K562 (cell line): ENCODE measurements at regions not wholly inside any gene's neighbourhood (a gene's known extent, or its start where the extent isn't known, plus 50 kb on each side); places are given as distances from the start of the nearest gene placed in this dataset.

Source experiments
- ATAC-seq: fragments of 200-7000 bp; cut with Tn5 transposase; 3 replicates; pipeline ENCODE4 v1.9.1; 2020; ENCODE audit warnings: moderate library complexity
- BruUV-seq: library from RNA; stranded (reverse); fragments of 400-500 nt; replicated peaks from 2 replicates; lab custom pipeline; 2021; lab: Mats Ljungman, UMichigan
- CTCF ChIA-PET: fragments of 300-600 bp; formaldehyde crosslinking; extraction: SDS; loops from one replicate; lab custom pipeline; 2021; ENCODE audit warnings: low intra/inter-chr PET ratio; lab: Yijun Ruan, JAX
- POLR2A ChIA-PET: fragments of 300-600, 350-650 bp; sonication (Branson Sonifier 250); formaldehyde crosslinking; extraction: SDS; loops from one replicate; lab custom pipeline; 2021; ENCODE audit warnings: antibody characterized with exemption, inconsistent platforms; lab: Yijun Ruan, JAX
- DNase-seq, 4 experiments: peaks; one replicate each; pipeline versions ENCODE4 v3.0.0 to v3.0.0-alpha.2; 2011 to 2018; ENCODE audit warnings: low spot score in 3 of 4, mixed read lengths in 3 of 4; ENCODE audit errors: extremely low read depth in 1 of 4
- FAIRE-seq: peaks from 2 replicates; lab custom pipeline; 2011; peaks lifted over from hg19 to GRCh38; lab: Jason Lieb, UNC
- H2AFZ ChIP-seq: 2 replicates; pipeline ENCODE4 v1.6.0; 2011; ENCODE audit warnings: low read depth, low read length, control low read depth, inconsistent platforms
- H3K27ac ChIP-seq: fragments of 200-600 bp; 3 replicates; pipeline ENCODE4 v1.8.0; 2011; ENCODE audit warnings: low read depth, mild to moderate bottlenecking, control low read depth, inconsistent platforms, low read length, moderate library complexity, mixed read lengths; ENCODE audit errors: extremely low read depth
- H3K27me3 ChIP-seq, 2 experiments: fragments of 300-600 bp in 1 of 2; 2 replicates in 1 of 2; 3 replicates in 1 of 2; pipeline versions ENCODE4 v1.6.0 to v1.8.0; 2011; ENCODE audit warnings: inconsistent platforms in 2 of 2, low read length in 2 of 2, mild to moderate bottlenecking in 1 of 2, mixed read lengths in 1 of 2, moderate library complexity in 1 of 2; ENCODE audit not compliant: control insufficient read depth in 2 of 2, insufficient read depth in 2 of 2
- H3K36me3 ChIP-seq: fragments of 300-600 bp; 3 replicates; pipeline ENCODE4 v1.8.0; 2011; ENCODE audit warnings: mild to moderate bottlenecking, low read length, inconsistent platforms; ENCODE audit not compliant: control insufficient read depth, insufficient read depth
- H3K4me1 ChIP-seq, 2 experiments: fragments of 200-600 bp in 1 of 2; replicated peaks in 1 of 2; 2 replicates in 1 of 2; 3 replicates in 1 of 2; pipeline versions ENCODE4 v1.5.1 to v1.8.0; 2011; ENCODE audit warnings: inconsistent platforms in 2 of 2, low read length in 2 of 2, mild to moderate bottlenecking in 1 of 2, mixed read lengths in 1 of 2, moderate library complexity in 1 of 2; ENCODE audit not compliant: control insufficient read depth in 2 of 2, insufficient read depth in 2 of 2
- H3K4me2 ChIP-seq: 2 replicates; pipeline ENCODE4 v1.6.1; 2011; ENCODE audit warnings: low read length, control low read depth, inconsistent platforms, mixed read lengths; ENCODE audit not compliant: insufficient read depth
- H3K4me3 ChIP-seq: fragments of 200-600 bp; sonication (generic), shearing (Covaris generic); 2 replicates; pipeline ENCODE4 v1.5.1; 2016; ENCODE audit warnings: control low read depth, inconsistent platforms
- H3K79me2 ChIP-seq: fragments of 200-600 bp; 3 replicates; pipeline ENCODE4 v1.8.0; 2011; ENCODE audit warnings: low read length, inconsistent platforms; ENCODE audit not compliant: control insufficient read depth, insufficient read depth
- H3K9ac ChIP-seq, 2 experiments: 2 replicates each; pipeline versions ENCODE4 v1.6.0 to v1.6.1; 2011; ENCODE audit warnings: low read depth in 2 of 2, low read length in 2 of 2, control low read depth in 1 of 2, inconsistent platforms in 1 of 2, mild to moderate bottlenecking in 1 of 2, mixed read lengths in 1 of 2; ENCODE audit not compliant: insufficient read depth in 1 of 2
- H3K9me1 ChIP-seq: one replicate; pipeline ENCODE4 v1.6.0; 2011; ENCODE audit warnings: inconsistent platforms, mild to moderate bottlenecking, low read length, moderate library complexity; ENCODE audit not compliant: control insufficient read depth, insufficient read depth
- H3K9me3 ChIP-seq: replicated peaks from 2 replicates; pipeline ENCODE4 v1.5.1; 2011; ENCODE audit warnings: low read depth, low read length, inconsistent platforms; ENCODE audit not compliant: control insufficient read depth, insufficient read depth
- H4K20me1 ChIP-seq: replicated peaks from 2 replicates; pipeline ENCODE4 v1.6.1; 2011; ENCODE audit warnings: low read length, inconsistent platforms, mixed read lengths; ENCODE audit not compliant: control insufficient read depth, insufficient read depth
- FOS ChIP-seq: IDR thresholded peaks from 3 replicates; pipeline ENCODE4 v1.6.1; 2011; ENCODE audit not compliant: insufficient read length; ENCODE audit errors: extremely low read depth
- FOXJ3 ChIP-seq: sonication (generic); formaldehyde crosslinking; IDR thresholded peaks from 2 replicates; pipeline ENCODE4 v1.4.0; 2020; ENCODE audit warnings: mild to moderate bottlenecking, missing genetic modification reagents
- KDM1A ChIP-seq, 2 experiments: fragments of 450-650 bp; IDR thresholded peaks; 2 replicates each; pipeline ENCODE4 v1.6.1; 2016; ENCODE audit warnings: mild to moderate bottlenecking in 2 of 2
- NFYB ChIP-seq: IDR thresholded peaks from 2 replicates; pipeline ENCODE4 v1.6.1; 2011; ENCODE audit warnings: mild to moderate bottlenecking, moderate library complexity; ENCODE audit not compliant: insufficient read length; ENCODE audit errors: extremely low read depth
- PYGO2 ChIP-seq: fragments of 450-650 bp; IDR thresholded peaks from 2 replicates; pipeline ENCODE4 v1.6.1; 2016; ENCODE audit warnings: mild to moderate bottlenecking, missing genetic modification characterization, moderate library complexity, missing compliant biosample characterization
- ZNF561 ChIP-seq: fragments of 450-650 bp; formaldehyde crosslinking; conservative IDR thresholded peaks from 2 replicates; pipeline ENCODE4 v1.4.0; 2020; ENCODE audit warnings: mild to moderate bottlenecking, moderate library complexity
- ZSCAN29 ChIP-seq: fragments of 450-650 bp; IDR thresholded peaks from 2 replicates; pipeline ENCODE4 v1.6.1; 2017
- WGBS: fragments of 100-300 bp; shearing (Covaris generic); methylation state at CpG from one replicate; pipeline ENCODE4 v1.1.6; 2016; ENCODE audit warnings: low coverage, mixed read lengths; ENCODE audit not compliant: insufficient coverage; ENCODE audit errors: missing lambda C conversion rate; 5-methylcytosine and 5-hydroxymethylcytosine counted together
- in situ Hi-C: fragments of 300-500 bp; cut with MboI; formaldehyde crosslinking; loops from 4 replicates; pipeline ENCODE4 v1.15.0; 2018; ENCODE audit warnings: inconsistent platforms, mixed read lengths
- intact Hi-C: fragments of 100-400 bp; cut with micrococcal nuclease; formaldehyde crosslinking; loops from 2 replicates; pipeline ENCODE4 v1.14.2; 2022
- TF ChIP-seq, protein P1 (sequence below): sonication (generic); formaldehyde crosslinking; IDR thresholded peaks from 2 replicates; pipeline ENCODE4 v1.4.0; 2020; ENCODE audit warnings: mild to moderate bottlenecking, missing genetic modification reagents
- TF ChIP-seq, protein P2 (sequence below): fragments of 250-450 bp; sonication (Bioruptor Pico); IDR thresholded peaks from 2 replicates; pipeline ENCODE4 v1.5.0; 2020; ENCODE audit warnings: mild to moderate bottlenecking, borderline replicate concordance
- TF ChIP-seq, protein P3 (sequence below): fragments of 250-450 bp; sonication (Bioruptor Pico); IDR thresholded peaks from 2 replicates; pipeline ENCODE4 v1.5.0; 2021
- TF ChIP-seq, protein P4 (sequence below): fragments of 450-650 bp; conservative IDR thresholded peaks from 2 replicates; pipeline ENCODE4 v1.6.1; 2016; ENCODE audit warnings: missing genetic modification characterization, low read depth, mild to moderate bottlenecking, missing compliant biosample characterization, moderate library complexity

DNA sequence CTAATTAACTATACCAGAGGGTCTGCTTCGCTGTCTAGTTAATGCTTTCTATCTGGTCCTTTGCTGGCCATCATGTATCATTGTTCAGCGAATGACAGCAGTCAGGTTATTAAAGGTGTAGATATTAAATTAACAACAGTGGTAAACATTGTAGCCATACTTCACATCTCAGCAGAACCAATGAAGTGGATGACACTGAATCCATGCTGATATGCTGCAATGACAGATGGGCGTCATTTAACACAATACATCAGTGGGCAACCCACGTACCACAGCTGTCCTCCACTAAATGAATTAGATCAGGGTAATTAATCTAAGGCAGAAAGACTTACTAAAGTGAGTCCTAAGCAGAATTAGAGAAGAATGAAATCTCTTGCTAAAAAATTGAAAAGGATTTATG lies 767.2 kb downstream of the NXPH1 start:
- intact Hi-C loops: no loop called here
- H3K4me3 ChIP-seq: no peak overlapping the region

DNA sequence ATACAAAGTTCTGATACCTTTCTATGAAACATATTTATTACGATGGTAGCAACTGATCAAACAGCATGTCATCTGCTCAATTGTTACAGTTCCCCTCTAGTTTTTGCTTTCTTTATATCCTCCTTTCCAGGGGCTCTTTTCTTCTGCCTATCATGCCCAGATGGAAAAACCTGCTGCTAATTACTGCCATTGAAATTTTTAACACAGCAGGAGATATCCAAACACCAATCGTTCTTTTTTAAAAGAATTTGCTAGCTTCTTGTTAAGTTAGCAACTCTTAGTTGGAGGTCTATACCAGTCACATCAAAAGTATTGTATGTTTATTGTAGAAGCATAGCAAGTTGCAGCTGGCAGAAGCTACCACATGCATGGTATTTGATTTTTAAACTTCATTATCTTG lies 768.5 kb downstream of the NXPH1 start:
- in situ Hi-C loops (no loop called here), intact Hi-C loops (no loop called here)
- no peaks in the 10 kb centered on the region for H3K27me3 ChIP-seq
- H3K27ac ChIP-seq: no peak overlapping the region
- no peaks in the 10 kb centered on the region for H3K79me2 ChIP-seq
- H2AFZ ChIP-seq: no peak overlapping the region
- H3K9ac ChIP-seq: no peak overlapping the region
- FAIRE-seq: no peak
- H3K4me2 ChIP-seq: no peak overlapping the region
- H3K9me3 ChIP-seq: no peaks in the 10 kb centered on the region
- no peak for ATAC-seq
- H3K4me1 ChIP-seq: no peaks in the 10 kb centered on the region
- no peaks in the 10 kb centered on the region for H3K9me1 ChIP-seq
- CTCF ChIA-PET: no interaction called here
- H3K4me3 ChIP-seq: no peak overlapping the region
- BruUV-seq: no TSS peak
- no peaks in the 10 kb centered on the region for H3K36me3 ChIP-seq
- H4K20me1 ChIP-seq: no peaks in the 10 kb centered on the region
- WGBS: 0% methylated on average over 2 of the region's 2 CpGs
- DNase-seq: no peak
- POLR2A ChIA-PET: no interaction called here
- TF ChIP-seq, protein P1, sequence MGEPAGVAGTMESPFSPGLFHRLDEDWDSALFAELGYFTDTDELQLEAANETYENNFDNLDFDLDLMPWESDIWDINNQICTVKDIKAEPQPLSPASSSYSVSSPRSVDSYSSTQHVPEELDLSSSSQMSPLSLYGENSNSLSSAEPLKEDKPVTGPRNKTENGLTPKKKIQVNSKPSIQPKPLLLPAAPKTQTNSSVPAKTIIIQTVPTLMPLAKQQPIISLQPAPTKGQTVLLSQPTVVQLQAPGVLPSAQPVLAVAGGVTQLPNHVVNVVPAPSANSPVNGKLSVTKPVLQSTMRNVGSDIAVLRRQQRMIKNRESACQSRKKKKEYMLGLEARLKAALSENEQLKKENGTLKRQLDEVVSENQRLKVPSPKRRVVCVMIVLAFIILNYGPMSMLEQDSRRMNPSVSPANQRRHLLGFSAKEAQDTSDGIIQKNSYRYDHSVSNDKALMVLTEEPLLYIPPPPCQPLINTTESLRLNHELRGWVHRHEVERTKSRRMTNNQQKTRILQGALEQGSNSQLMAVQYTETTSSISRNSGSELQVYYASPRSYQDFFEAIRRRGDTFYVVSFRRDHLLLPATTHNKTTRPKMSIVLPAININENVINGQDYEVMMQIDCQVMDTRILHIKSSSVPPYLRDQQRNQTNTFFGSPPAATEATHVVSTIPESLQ (CRISPR knock-in tag): no peak
- TF ChIP-seq, protein P2, sequence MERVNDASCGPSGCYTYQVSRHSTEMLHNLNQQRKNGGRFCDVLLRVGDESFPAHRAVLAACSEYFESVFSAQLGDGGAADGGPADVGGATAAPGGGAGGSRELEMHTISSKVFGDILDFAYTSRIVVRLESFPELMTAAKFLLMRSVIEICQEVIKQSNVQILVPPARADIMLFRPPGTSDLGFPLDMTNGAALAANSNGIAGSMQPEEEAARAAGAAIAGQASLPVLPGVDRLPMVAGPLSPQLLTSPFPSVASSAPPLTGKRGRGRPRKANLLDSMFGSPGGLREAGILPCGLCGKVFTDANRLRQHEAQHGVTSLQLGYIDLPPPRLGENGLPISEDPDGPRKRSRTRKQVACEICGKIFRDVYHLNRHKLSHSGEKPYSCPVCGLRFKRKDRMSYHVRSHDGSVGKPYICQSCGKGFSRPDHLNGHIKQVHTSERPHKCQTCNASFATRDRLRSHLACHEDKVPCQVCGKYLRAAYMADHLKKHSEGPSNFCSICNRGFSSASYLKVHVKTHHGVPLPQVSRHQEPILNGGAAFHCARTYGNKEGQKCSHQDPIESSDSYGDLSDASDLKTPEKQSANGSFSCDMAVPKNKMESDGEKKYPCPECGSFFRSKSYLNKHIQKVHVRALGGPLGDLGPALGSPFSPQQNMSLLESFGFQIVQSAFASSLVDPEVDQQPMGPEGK (CRISPR knock-in tag): no peak
- no peak for TF ChIP-seq ZSCAN29
- TF ChIP-seq, protein P3, sequence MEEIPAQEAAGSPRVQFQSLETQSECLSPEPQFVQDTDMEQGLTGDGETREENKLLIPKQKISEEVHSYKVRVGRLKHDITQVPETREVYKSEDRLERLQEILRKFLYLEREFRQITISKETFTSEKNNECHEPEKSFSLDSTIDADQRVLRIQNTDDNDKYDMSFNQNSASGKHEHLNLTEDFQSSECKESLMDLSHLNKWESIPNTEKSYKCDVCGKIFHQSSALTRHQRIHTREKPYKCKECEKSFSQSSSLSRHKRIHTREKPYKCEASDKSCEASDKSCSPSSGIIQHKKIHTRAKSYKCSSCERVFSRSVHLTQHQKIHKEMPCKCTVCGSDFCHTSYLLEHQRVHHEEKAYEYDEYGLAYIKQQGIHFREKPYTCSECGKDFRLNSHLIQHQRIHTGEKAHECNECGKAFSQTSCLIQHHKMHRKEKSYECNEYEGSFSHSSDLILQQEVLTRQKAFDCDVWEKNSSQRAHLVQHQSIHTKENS (CRISPR knock-in tag): no peak
- TF ChIP-seq KDM1A (IDR thresholded peaks at IDR 0.05): no peak
- no peak for TF ChIP-seq ZNF561 (CRISPR knock-in tag)
- TF ChIP-seq PYGO2: no peak
- TF ChIP-seq FOS: no peak

More for the DNA sequence above, 767.2 kb downstream of the NXPH1 start:
- no peak overlapping the region for H3K9ac ChIP-seq
- FAIRE-seq (no peak), ATAC-seq (no peak), DNase-seq (no peak)
- 3% methylated on average over 4 of the region's 4 CpGs for WGBS
- in situ Hi-C loops: no loop called here
- POLR2A ChIA-PET: no interaction called here
- no peak overlapping the region for H3K27ac ChIP-seq
- BruUV-seq: no TSS peak
- CTCF ChIA-PET: no interaction called here
- no peak overlapping the region for H3K4me2 ChIP-seq
- H4K20me1 ChIP-seq: no peaks in the 10 kb centered on the region
- no peaks in the 10 kb centered on the region for H3K79me2 ChIP-seq
- no peaks in the 10 kb centered on the region for H3K27me3 ChIP-seq
- H2AFZ ChIP-seq: no peak overlapping the region
- H3K4me1 ChIP-seq: no peaks in the 10 kb centered on the region
- TF ChIP-seq FOXJ3 (CRISPR knock-in tag): no peak
- TF ChIP-seq NFYB: no peak
- TF ChIP-seq, protein P4, sequence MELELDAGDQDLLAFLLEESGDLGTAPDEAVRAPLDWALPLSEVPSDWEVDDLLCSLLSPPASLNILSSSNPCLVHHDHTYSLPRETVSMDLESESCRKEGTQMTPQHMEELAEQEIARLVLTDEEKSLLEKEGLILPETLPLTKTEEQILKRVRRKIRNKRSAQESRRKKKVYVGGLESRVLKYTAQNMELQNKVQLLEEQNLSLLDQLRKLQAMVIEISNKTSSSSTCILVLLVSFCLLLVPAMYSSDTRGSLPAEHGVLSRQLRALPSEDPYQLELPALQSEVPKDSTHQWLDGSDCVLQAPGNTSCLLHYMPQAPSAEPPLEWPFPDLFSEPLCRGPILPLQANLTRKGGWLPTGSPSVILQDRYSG (tag): no peak
- no peaks in the 10 kb centered on the region for H3K9me1 ChIP-seq
- H3K9me3 ChIP-seq: no peaks in the 10 kb centered on the region
- H3K36me3 ChIP-seq: no peaks in the 10 kb centered on the region
